Chondrocyte (in vitro differentiated cells): ENCODE measurements at regions not wholly inside any gene's neighbourhood (a gene's known extent, or its start where the extent isn't known, plus 50 kb on each side); places are given as distances from the start of the nearest gene placed in this dataset.

Source experiments
- DNase-seq: peaks from one replicate; pipeline ENCODE4 v3.0.0; 2021; ENCODE audit warnings: mixed read lengths, low spot score
- H3K27ac Mint-ChIP-seq: one replicate; pipeline ENCODE4 v1.8.0; 2021; ENCODE audit warnings: mild to moderate bottlenecking, moderate library complexity, mixed read lengths; ENCODE audit not compliant: unreplicated experiment
- H3K27me3 Mint-ChIP-seq: 2 replicates; pipeline ENCODE4 v1.8.0; 2021; ENCODE audit warnings: low read depth, mixed read lengths
- H3K36me3 Mint-ChIP-seq: 2 replicates; pipeline ENCODE4 v1.8.0; 2021; ENCODE audit warnings: low read depth, mixed read lengths
- H3K4me1 Mint-ChIP-seq: 2 replicates; pipeline ENCODE4 v1.8.0; 2021; ENCODE audit warnings: low read depth, mild to moderate bottlenecking, mixed read lengths
- H3K4me3 Mint-ChIP-seq: one replicate; pipeline ENCODE4 v1.8.0; 2021; ENCODE audit warnings: mild to moderate bottlenecking, moderate library complexity, mixed read lengths; ENCODE audit not compliant: unreplicated experiment
- H3K9me3 Mint-ChIP-seq: 2 replicates; pipeline ENCODE4 v1.8.0; 2021; ENCODE audit warnings: low read depth, mixed read lengths
- TF ChIP-seq, protein P1 (sequence below): fragments of 200-600 bp; sonication (generic); IDR thresholded peaks from 2 replicates; pipeline ENCODE4 v1.5.0; 2021; ENCODE audit warnings: antibody characterized with exemption, mild to moderate bottlenecking, moderate library complexity

DNA sequence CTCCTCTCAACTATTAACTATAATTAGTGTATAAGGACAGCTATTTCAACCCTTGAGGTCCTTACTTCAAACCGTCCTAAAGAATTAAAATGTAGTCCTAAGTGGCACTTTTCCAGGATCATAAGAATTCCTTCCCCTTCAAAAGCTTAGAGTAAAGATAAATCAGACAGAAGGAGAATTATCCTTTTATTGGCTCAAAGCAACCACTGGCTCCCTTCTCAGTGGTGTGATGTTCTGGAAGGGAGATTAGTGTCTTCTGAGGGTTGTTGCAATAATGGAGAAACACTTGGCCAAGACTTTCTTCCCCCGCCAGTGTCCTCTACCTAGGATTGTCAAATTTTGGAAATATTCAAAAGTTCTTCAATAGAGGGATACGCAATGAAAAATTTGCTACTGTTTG, 89.1 kb upstream of the PLEKHG1 start:
- no peak overlapping the region for H3K4me3 Mint-ChIP-seq
- no peak overlapping the region for H3K27ac Mint-ChIP-seq
- no peaks in the 10 kb centered on the region for H3K4me1 Mint-ChIP-seq
- DNase-seq, result no peak
- peaks cover 2% of the 10 kb centered on the region for H3K27me3 Mint-ChIP-seq
- TF ChIP-seq, protein P1, sequence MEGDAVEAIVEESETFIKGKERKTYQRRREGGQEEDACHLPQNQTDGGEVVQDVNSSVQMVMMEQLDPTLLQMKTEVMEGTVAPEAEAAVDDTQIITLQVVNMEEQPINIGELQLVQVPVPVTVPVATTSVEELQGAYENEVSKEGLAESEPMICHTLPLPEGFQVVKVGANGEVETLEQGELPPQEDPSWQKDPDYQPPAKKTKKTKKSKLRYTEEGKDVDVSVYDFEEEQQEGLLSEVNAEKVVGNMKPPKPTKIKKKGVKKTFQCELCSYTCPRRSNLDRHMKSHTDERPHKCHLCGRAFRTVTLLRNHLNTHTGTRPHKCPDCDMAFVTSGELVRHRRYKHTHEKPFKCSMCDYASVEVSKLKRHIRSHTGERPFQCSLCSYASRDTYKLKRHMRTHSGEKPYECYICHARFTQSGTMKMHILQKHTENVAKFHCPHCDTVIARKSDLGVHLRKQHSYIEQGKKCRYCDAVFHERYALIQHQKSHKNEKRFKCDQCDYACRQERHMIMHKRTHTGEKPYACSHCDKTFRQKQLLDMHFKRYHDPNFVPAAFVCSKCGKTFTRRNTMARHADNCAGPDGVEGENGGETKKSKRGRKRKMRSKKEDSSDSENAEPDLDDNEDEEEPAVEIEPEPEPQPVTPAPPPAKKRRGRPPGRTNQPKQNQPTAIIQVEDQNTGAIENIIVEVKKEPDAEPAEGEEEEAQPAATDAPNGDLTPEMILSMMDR, result no peak
- H3K36me3 Mint-ChIP-seq, result no peaks in the 10 kb centered on the region
- H3K9me3 Mint-ChIP-seq, result no peaks in the 10 kb centered on the region

DNA sequence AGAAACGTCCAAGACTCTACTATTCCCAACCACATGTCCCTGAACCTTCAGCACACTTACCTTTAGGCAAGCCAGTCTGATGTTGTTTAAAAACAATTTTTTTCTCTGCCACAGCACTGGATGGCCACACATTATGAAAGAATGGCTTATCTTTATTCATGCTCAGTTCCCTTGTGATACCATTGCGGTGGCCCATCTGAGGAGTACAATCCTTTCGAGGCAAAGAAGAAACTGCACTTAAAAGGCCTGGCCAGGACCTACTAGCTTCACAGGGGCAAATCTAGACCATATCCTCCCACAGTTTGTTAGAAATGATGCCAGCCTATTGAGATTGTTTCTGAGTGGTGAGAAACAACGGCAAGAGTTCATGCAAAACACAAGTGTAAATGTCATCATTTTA, 88.4 kb upstream of the PLEKHG1 start:
- TF ChIP-seq, protein P1, result no peak
- H3K36me3 Mint-ChIP-seq, result no peaks in the 10 kb centered on the region

DNA sequence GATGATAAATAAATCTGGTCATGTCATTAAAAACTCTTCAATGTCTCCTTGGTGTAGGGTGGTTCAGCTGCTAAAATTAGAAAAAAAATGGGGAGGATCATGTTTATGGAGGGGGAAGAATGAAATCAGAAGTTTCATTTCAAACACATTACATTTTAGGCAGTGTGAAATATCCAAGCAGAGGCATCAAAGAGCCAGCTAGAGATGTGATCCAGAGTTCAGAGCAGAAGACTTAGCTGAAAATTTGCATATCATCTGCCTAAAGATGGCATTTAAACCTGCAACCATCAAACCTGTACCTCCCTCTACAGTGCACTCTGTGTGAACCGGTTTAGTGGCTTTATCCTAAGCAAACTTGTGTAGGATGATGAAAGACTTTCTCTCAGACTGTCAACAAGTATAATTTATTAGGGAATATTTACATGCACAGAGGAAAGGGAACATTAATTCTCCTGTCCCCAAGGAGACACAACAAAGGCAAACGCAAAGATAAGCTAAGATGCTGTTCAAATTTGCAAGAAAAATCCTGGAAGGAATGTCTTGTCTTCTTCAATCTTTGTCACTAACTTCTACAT, 84.8 kb upstream of the PLEKHG1 start:
- Mint-ChIP-seq H3K27ac (no peak overlapping the region), H3K9me3 (peaks cover 3% of the 10 kb centered on the region), H3K36me3 (no peaks in the 10 kb centered on the region), H3K4me1 (no peaks in the 10 kb centered on the region), H3K27me3 (peaks cover 2% of the 10 kb centered on the region), H3K4me3 (no peak overlapping the region)
- TF ChIP-seq, protein P1, result no peak
- no peak for DNase-seq

More for the DNA sequence above, 88.4 kb upstream of the PLEKHG1 start:
- H3K27me3 Mint-ChIP-seq, result peaks cover 2% of the 10 kb centered on the region
- H3K9me3 Mint-ChIP-seq, result no peaks in the 10 kb centered on the region
- H3K27ac Mint-ChIP-seq, result no peak overlapping the region
- DNase-seq, result no peak
- no peak overlapping the region for H3K4me3 Mint-ChIP-seq
- no peaks in the 10 kb centered on the region for H3K4me1 Mint-ChIP-seq

DNA sequence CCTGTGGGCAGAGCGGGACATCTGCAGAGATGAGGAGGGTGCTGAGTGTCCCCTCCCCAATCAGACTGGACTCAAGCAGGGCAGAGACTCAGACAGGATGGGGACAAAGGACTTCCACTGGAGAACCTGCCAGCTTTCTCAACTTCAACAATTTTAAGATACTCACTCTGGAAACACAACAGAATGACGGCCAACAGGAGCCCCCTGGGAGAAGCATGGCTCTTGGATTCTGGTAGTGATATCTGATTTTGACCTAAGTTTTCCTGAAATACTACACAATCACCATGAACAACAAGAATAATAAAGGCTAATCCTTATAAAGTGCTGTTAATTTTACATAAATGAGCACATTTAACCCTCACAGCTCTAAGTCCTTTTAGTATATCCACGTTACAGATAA, 83.5 kb upstream of the PLEKHG1 start:
- Mint-ChIP-seq H3K4me1 (no peaks in the 10 kb centered on the region), H3K36me3 (no peaks in the 10 kb centered on the region), H3K27me3 (peaks cover 2% of the 10 kb centered on the region), H3K27ac (no peak overlapping the region), H3K4me3 (no peak overlapping the region), H3K9me3 (peaks cover 3% of the 10 kb centered on the region)
- DNase-seq, result no peak
- TF ChIP-seq, protein P1, result no peak

DNA sequence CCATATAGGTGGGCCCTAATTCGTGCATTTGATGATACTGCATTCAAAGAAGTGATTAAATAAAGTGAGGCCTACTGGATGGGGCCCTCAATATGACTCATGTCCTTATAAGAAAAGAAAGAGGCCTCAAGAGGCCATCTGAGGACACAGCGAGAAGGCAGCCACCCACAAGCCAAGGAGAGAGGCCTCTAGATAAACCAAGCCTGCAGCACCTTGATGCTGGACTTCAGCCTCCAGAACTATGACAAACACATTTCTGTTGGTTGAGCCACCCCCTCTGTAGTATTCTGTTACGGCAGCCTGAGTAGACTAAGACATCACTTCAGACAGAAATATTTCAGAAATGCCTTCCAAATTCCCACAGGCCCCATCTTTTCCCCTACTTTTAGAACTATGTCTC, 82.5 kb upstream of the PLEKHG1 start:
- Mint-ChIP-seq H3K9me3 (peaks cover 3% of the 10 kb centered on the region), H3K27ac (no peak overlapping the region), H3K4me3 (no peak overlapping the region), H3K4me1 (no peaks in the 10 kb centered on the region), H3K36me3 (no peaks in the 10 kb centered on the region), H3K27me3 (peaks cover 2% of the 10 kb centered on the region)
- TF ChIP-seq, protein P1, result no peak
- no peak for DNase-seq
